ENCODE measurements at regions not wholly inside any gene's neighbourhood (a gene's known extent, or its start where the extent isn't known, plus 50 kb on each side); places are given as distances from the start of the nearest gene placed in this dataset.

- Histone ChIP-seq H3F3A (replicated peaks; ENCODE audit: insufficient read depth) (peaks cover 44% of the 10 kb centered on the region), H3K4me2 (peak overlapping the region; percentile 36), H3K27me3 (ENCODE audit: insufficient read depth) (no peaks in the 10 kb centered on the region), H3K36me3 (replicated peaks in 1 of 2; ENCODE audit: control insufficient read depth in 1 of 2, insufficient read depth in 2 of 2, low read length in 1 of 2) (no peaks in the 10 kb centered on the region), H3K79me2 (ENCODE audit: insufficient read depth) (no peaks in the 10 kb centered on the region), H3K9ac (no peak overlapping the region), H2AFZ (ENCODE audit: low read depth) (no peak overlapping the region; the same call in 1 of the 2 replicates), H3K9me2 (no peaks in the 10 kb centered on the region), H3K9me3 (no peaks in the 10 kb centered on the region), H4K20me1 (ENCODE audit: insufficient read depth) (no peaks in the 10 kb centered on the region), H3K4me1 (ENCODE audit: control insufficient read depth in 1 of 2, insufficient read depth in 2 of 2, low read depth in 1 of 2, low read length in 1 of 2) (peaks cover 35 to 52% of the 10 kb centered on the region in 2 experiments), H3K4me3 (ENCODE audit: low read depth in 2 of 2, low read length in 1 of 2) (no peak overlapping the region), H3K27ac (ENCODE audit: low read depth in 2 of 2, low read length in 1 of 2) (peak overlapping the region in 1 of 2 experiments; percentile 68; a peak in 2 of 4 replicates)
- DNase-seq = no peak
- TF ChIP-seq RFX5 (IDR thresholded peaks at IDR 0.05; ENCODE audit: low read length) (no peak), JUND (IDR thresholded peaks at IDR 0.05) (peak; percentile 64), CHD2 (IDR thresholded peaks at IDR 0.05; ENCODE audit: low read length, partially characterized antibody) (no peak), SMC3 (IDR thresholded peaks at IDR 0.05; ENCODE audit: low read depth, low read length) (no peak), TEAD4 (IDR thresholded peaks at IDR 0.05; ENCODE audit: borderline replicate concordance, insufficient read depth) (no peak), NFIC (IDR thresholded peaks at IDR 0.05; ENCODE audit: borderline replicate concordance) (no peak), MAX (IDR thresholded peaks at IDR 0.05; ENCODE audit: low read depth) (0 out of 2 replicates have a peak, but pooled peaks have one; percentile 24), PBX3 (IDR thresholded peaks at IDR 0.05) (no peak), FOSL2 (IDR thresholded peaks at IDR 0.05; ENCODE audit: borderline replicate concordance, low read depth) (peak; percentile 65; the same call in 1 of the 2 replicates), MXI1 (IDR thresholded peaks at IDR 0.05; ENCODE audit: low read depth, low read length) (no peak), NRF1 (IDR thresholded peaks at IDR 0.05; ENCODE audit: low read depth, low read length) (no peak), FOXM1 (IDR thresholded peaks at IDR 0.05; ENCODE audit: low read depth) (no peak), POLR2AphosphoS5 (IDR thresholded peaks at IDR 0.05; ENCODE audit: low read depth, low read length) (no peak), RXRA (IDR thresholded peaks at IDR 0.05; ENCODE audit: borderline replicate concordance, low read depth) (no peak), TAF1 (IDR thresholded peaks at IDR 0.05; ENCODE audit: borderline replicate concordance, low read depth, low read length) (no peak), GATA2 (CRISPR knock-in tag; IDR thresholded peaks at IDR 0.05) (no peak), MEF2A (IDR thresholded peaks at IDR 0.05; ENCODE audit: borderline replicate concordance, low read depth) (no peak), EP300 (IDR thresholded peaks at IDR 0.05; ENCODE audit: borderline replicate concordance in 1 of 2, low read depth in 1 of 2, low read length in 1 of 2) (no peak), TCF12 (IDR thresholded peaks at IDR 0.05) (peak; percentile 25; the same call in 1 of the 2 replicates)
- WGBS (ENCODE audit: low lambda C conversion rate) = 80% methylated on average over 4 of the region's 4 CpGs
- ChIA-PET CTCF (interaction anchor here (1.0 to 6.4 kb wide), 4 partner anchors 10 to 192 kb away, joined by 3 to 39 read pairs (median 19); no protein-coding TSS in a partner anchor), POLR2A (no interaction called here)
These were observed 61.4 kb upstream of the PTPRJ start for GRCh38 chr11:47918882-47919495.
